Ovary (tissue), 3 donors: ENCODE measurements at regions not wholly inside any gene's neighbourhood (a gene's known extent, or its start where the extent isn't known, plus 50 kb on each side); places are given as distances from the start of the nearest gene placed in this dataset.

ENCODE experiments used
- POLR2A ChIP-seq: fragments of 450-650 bp; IDR thresholded peaks from one replicate; pipeline ENCODE4 v1.6.1; 2017; ENCODE audit warnings: antibody characterized with exemption, mild to moderate bottlenecking, moderate library complexity
- TF ChIP-seq, protein P1 (sequence below), 3 donors: fragments of 450-650 bp in 2 of 3; fragments of 200-600 bp in 1 of 3; IDR thresholded peaks; one replicate each; pipeline versions ENCODE4 v1.5.1 to v1.8.0; 2016 to 2022; ENCODE audit warnings: antibody characterized with exemption in 3 of 3, mild to moderate bottlenecking in 1 of 3
- donor health status: DM: no; HTN: no; CAD: no.

DNA sequence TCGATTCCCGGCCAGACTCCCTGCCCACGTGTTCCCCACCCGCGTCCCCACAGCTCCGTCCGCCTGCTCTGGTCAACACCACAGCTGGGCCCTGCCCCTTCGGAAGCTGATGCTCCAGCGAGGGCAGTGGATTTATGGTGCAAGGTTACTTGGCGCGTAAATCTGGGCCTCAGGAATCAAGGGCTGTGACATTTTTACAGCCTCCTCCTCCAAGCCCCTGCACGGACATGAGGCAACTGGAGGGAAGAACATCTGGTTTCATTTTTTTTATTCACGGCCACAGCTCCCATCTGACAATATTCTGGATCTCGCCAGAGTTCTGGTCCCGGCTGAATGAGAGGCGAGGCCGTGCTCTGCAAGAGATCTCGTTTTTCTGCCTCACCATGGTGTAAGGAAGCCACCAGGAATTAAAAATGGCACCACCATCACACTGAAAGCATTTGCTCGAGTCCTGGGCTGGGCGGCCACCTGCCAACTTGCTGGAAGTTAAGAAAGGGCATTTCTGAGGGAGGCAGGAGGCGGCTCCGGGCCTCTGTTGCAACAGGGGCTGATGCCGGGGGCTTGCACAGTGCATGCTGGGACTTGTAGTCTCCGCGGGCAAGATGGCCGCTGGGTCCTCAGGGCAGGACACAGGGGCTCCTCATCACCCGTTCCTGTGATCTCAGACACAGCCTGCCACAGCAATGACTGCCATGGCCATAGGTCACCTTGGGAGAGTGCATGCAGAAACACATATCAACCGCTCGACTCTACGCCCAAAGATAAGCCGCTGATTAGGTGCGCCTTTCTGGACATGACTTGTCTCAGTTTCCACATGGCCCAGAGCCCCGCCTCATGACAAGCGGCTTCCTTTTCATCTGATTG is 148.5 kb downstream of the LY86 start:
- TF ChIP-seq, protein P1, sequence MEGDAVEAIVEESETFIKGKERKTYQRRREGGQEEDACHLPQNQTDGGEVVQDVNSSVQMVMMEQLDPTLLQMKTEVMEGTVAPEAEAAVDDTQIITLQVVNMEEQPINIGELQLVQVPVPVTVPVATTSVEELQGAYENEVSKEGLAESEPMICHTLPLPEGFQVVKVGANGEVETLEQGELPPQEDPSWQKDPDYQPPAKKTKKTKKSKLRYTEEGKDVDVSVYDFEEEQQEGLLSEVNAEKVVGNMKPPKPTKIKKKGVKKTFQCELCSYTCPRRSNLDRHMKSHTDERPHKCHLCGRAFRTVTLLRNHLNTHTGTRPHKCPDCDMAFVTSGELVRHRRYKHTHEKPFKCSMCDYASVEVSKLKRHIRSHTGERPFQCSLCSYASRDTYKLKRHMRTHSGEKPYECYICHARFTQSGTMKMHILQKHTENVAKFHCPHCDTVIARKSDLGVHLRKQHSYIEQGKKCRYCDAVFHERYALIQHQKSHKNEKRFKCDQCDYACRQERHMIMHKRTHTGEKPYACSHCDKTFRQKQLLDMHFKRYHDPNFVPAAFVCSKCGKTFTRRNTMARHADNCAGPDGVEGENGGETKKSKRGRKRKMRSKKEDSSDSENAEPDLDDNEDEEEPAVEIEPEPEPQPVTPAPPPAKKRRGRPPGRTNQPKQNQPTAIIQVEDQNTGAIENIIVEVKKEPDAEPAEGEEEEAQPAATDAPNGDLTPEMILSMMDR (IDR thresholded peaks at IDR 0.05), result no peak
- no peak for TF ChIP-seq POLR2A
